SH-SY5Y (cell line): ENCODE measurements at regions not wholly inside any gene's neighbourhood (a gene's known extent, or its start where the extent isn't known, plus 50 kb on each side); places are given as distances from the start of the nearest gene placed in this dataset.

Experiments used
- GATA2 ChIP-seq: IDR thresholded peaks from 2 replicates; pipeline ENCODE4 v1.6.1; 2011; ENCODE audit warnings: mild to moderate bottlenecking, low read depth, low read length
- GATA3 ChIP-seq: IDR thresholded peaks from 2 replicates; pipeline ENCODE4 v1.6.1; 2011; ENCODE audit warnings: low read depth, mild to moderate bottlenecking, low read length, moderate library complexity

- no peak for TF ChIP-seq GATA2
- no peak for TF ChIP-seq GATA3
Measured at GRCh38 chr7:38002689-38003088, 82.2 kb downstream of the EPDR1 start.

- no peak for TF ChIP-seq GATA2
- no peak for TF ChIP-seq GATA3
Measured at GRCh38 chr7:38006559-38006958, 86.1 kb downstream of the EPDR1 start.

- TF ChIP-seq GATA2 (no peak), GATA3 (no peak)
Measured at GRCh38 chr7:38007096-38007495, 86.7 kb downstream of the EPDR1 start.

GRCh38 chr7:38013246-38013645 lies 92.8 kb downstream of the EPDR1 start:
- no peak for TF ChIP-seq GATA3
- no peak for TF ChIP-seq GATA2

GRCh38 chr7:38016567-38016966 lies 96.1 kb downstream of the EPDR1 start:
- TF ChIP-seq GATA3 (no peak), GATA2 (no peak)

DNA sequence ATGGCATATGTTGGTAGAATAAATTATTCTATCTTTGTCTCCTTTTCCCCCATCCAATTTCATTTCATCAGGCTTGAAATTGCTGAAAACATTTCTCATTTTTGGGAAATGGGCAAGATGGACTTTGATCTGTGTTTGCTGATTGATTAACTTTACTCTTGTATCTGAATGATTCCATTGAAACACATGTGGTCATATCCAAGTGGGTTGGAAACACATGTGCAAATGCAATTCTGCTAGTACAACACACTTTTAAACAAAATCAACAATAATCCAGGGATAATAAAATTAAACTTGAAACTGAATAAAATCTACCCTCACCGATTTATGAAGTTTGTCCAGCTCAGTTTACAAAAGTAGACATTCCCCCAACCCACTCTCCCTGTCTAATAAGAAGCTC lies 96.9 kb downstream of the EPDR1 start:
- no peak for TF ChIP-seq GATA3
- TF ChIP-seq GATA2, result no peak

DNA sequence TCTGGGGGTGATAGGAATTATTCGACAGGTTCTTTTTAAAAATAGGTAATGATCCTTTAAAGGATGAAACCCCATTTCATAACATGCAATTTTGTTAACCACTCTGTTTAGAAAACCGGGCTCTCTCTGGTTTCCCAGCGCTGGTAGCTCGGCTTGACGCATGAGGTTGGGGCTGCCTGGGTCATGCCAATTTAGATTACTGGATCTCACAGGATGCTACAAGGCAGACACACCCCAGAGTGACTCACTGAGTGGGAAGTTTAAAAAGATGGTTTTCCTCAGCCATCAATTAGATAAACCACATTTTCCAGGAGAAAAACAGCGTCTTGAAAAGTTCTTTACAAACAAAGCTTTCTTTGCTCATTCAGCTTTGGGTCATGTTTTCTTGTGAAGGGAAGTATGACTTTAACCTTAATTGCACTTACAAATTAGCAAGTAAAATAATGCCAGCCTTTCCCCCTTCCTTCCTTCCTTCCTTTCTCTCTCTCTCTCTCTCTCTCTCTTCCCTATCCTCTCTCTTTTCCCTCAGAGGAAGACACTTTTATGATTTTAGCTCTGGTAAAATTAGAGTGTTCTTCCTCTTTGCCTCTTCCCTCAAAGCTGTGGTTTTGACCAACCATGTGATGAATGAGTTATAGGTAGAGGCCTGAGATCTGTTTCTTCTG lies 99.8 kb downstream of the EPDR1 start:
- TF ChIP-seq GATA2 (no peak), GATA3 (no peak)

DNA sequence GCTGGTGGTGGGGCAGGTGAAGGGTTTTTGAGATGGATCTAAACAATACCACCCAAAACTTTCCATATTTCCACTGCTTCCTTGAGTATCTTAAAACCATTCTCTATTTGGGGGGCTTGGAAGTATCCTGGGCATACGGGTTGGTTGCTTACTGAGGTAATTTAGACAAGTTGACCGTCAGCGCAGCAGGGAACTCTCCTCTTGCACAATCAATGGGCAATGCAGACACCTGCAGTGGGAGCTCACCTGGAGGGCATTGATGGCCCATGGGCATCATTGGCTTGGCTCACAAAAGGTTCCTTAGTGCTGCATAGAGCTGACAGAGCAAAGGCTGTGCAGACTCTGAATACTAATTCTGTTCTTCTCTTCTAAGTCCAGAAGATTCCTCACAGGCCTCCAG lies 101.5 kb downstream of the EPDR1 start:
- no peak for TF ChIP-seq GATA2

DNA sequence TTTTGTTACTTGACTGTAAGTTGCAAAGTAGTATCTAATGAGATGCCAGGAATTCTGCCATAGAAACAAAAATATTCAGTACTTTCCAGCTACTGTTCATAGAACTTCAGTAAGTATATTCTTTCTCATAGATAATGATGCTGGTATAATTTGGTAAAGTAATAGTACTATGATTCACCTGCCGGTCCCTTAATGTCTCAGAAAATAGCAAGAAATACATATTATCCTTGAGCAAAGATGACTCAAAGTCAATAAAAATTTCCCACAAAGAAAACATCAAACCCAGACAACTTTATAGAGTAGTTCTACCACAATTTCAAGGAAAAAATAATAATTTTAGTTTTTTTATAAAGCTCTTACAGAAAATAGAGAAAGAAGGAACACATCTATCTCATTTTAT lies 105.4 kb downstream of the EPDR1 start:
- no peak for TF ChIP-seq GATA3
- TF ChIP-seq GATA2, result no peak

GRCh38 chr7:38027884-38028455 lies 107.5 kb downstream of the EPDR1 start:
- TF ChIP-seq GATA2 (no peak), GATA3 (no peak)

GRCh38 chr7:38034062-38034908 lies 113.8 kb downstream of the EPDR1 start:
- TF ChIP-seq GATA3 (no peak; the same call in 1 of the 2 replicates), GATA2 (no peak)

- TF ChIP-seq GATA2, result no peak
- no peak for TF ChIP-seq GATA3
Measured at GRCh38 chr7:38040831-38041230, 120.4 kb downstream of the EPDR1 start.

DNA sequence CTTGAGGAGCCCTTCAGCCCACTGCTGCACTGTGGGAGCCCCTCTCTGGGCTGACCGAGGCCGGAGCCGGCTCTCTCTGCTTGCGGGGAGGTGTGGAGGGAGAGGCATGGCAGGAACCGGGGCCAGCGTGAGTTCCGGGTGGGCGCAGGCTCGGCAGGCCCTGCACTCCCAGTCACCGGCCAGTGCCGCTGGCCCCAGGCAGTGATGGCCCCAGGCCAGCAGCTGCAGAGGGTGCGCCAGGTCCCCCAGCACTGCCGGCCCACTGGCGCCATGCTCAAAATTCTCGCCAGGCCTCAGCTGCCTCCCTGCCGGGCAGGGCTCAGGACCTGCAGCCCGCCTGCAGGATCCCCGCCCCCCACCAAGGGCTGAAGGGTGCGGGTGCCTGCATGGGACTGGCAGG lies 128.4 kb upstream of the STARD3NL start:
- no peak for TF ChIP-seq GATA2
- TF ChIP-seq GATA3, result no peak

DNA sequence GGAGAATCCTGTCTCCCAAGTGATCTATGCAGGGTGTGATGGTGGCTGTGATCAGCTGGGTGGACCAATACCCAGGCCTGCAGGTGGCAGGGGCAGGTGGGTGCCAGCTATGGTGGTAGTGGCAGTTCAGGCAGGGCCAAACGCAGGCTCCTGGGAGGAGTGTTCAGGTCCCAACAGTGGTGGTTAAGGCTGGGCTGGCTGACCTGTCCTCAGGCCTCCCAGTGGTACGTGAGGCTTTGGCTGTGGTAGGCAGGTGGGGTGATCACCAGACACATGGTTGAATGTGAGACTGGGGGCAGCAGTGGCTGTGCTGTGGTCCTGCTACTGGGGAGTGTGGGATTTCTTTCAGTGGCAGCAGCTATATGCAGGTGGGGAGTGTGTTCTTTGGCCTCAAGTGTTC lies 126.7 kb upstream of the STARD3NL start:
- no peak for TF ChIP-seq GATA2
- no peak for TF ChIP-seq GATA3

DNA sequence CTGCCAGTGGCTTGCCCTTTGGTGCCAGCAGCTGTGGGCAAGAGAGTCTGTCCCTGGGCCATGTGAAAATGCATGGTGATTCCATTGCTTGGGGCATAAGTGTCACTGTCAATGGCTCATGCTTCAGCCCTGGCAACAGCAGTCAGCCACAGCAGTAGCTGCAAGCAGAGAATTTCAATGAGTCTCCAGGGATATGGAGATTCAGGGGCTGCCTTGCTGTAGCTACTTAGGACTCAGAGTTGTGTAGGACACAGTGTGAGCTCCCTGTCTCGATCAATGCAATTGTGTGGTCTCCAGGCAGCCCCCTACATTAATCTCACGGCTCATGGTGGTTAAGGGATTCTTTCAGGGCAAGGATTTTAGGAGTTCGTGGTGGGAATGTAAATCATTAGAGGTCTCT lies 126.3 kb upstream of the STARD3NL start:
- no peak for TF ChIP-seq GATA2
- no peak for TF ChIP-seq GATA3
